ENCODE measurements at regions not wholly inside any gene's neighbourhood (a gene's known extent, or its start where the extent isn't known, plus 50 kb on each side); places are given as distances from the start of the nearest gene placed in this dataset.

- no peaks in the 10 kb centered on the region for H3K9me3 ChIP-seq (replicated peaks; ENCODE audit: control insufficient read depth, low read depth, low read length)
- no peaks in the 10 kb centered on the region for H3K36me3 ChIP-seq (ENCODE audit: control insufficient read depth, insufficient read depth, low read length)
- H3K27me3 ChIP-seq (ENCODE audit: control insufficient read depth, insufficient read depth, low read length): no peaks in the 10 kb centered on the region
- DNase-seq: no peak
- 83% methylated on average over 1 of the region's 1 CpG for WGBS (ENCODE audit: insufficient coverage)
- no peaks in the 10 kb centered on the region for H3K4me1 ChIP-seq (ENCODE audit: control insufficient read depth, insufficient read depth, low read length)
- no peak overlapping the region for H3K27ac ChIP-seq (ENCODE audit: low read length)
- no peak overlapping the region for H3K4me3 ChIP-seq (ENCODE audit: low read length)
Observed at GRCh38 chr18:64854112-64854511, 705.2 kb upstream of the LINC00305 start.

GRCh38 chr18:64852281-64852680, 703.4 kb upstream of the LINC00305 start:
- peak; percentile 63 for DNase-seq
- WGBS (ENCODE audit: insufficient coverage): 50% methylated on average over 3 of the region's 5 CpGs
- H3K4me1 ChIP-seq (ENCODE audit: control insufficient read depth, insufficient read depth, low read length): no peaks in the 10 kb centered on the region

GRCh38 chr18:64851726-64852125, 702.8 kb upstream of the LINC00305 start:
- Histone ChIP-seq H3K27ac (ENCODE audit: low read length) (no peak overlapping the region), H3K4me3 (ENCODE audit: low read length) (no peak overlapping the region), H3K36me3 (ENCODE audit: control insufficient read depth, insufficient read depth, low read length) (no peaks in the 10 kb centered on the region), H3K4me1 (ENCODE audit: control insufficient read depth, insufficient read depth, low read length) (no peaks in the 10 kb centered on the region), H3K9me3 (replicated peaks; ENCODE audit: control insufficient read depth, low read depth, low read length) (no peaks in the 10 kb centered on the region), H3K27me3 (ENCODE audit: control insufficient read depth, insufficient read depth, low read length) (no peaks in the 10 kb centered on the region)
- WGBS (ENCODE audit: insufficient coverage): 29% methylated on average over 4 of the region's 6 CpGs
- DNase-seq: peak; percentile 74

More at GRCh38 chr18:64852281-64852680, 703.4 kb upstream of the LINC00305 start:
- Histone ChIP-seq H3K27ac (ENCODE audit: low read length) (no peak overlapping the region), H3K4me3 (ENCODE audit: low read length) (no peak overlapping the region), H3K9me3 (replicated peaks; ENCODE audit: control insufficient read depth, low read depth, low read length) (no peaks in the 10 kb centered on the region), H3K27me3 (ENCODE audit: control insufficient read depth, insufficient read depth, low read length) (no peaks in the 10 kb centered on the region), H3K36me3 (ENCODE audit: control insufficient read depth, insufficient read depth, low read length) (no peaks in the 10 kb centered on the region)

- no peaks in the 10 kb centered on the region for H3K9me3 ChIP-seq (replicated peaks; ENCODE audit: control insufficient read depth, low read depth, low read length)
- H3K4me3 ChIP-seq (ENCODE audit: low read length): no peak overlapping the region
- H3K27ac ChIP-seq (ENCODE audit: low read length): no peak overlapping the region
- H3K27me3 ChIP-seq (ENCODE audit: control insufficient read depth, insufficient read depth, low read length): no peaks in the 10 kb centered on the region
- peak; percentile 66 for DNase-seq
- no peaks in the 10 kb centered on the region for H3K4me1 ChIP-seq (ENCODE audit: control insufficient read depth, insufficient read depth, low read length)
- H3K36me3 ChIP-seq (ENCODE audit: control insufficient read depth, insufficient read depth, low read length): no peaks in the 10 kb centered on the region
- WGBS (ENCODE audit: insufficient coverage): no CpG with 5 or more reads among the region's 1 CpG
Observed at GRCh38 chr18:64850791-64851190, 701.9 kb upstream of the LINC00305 start.

GRCh38 chr18:64840911-64841701, 692.2 kb upstream of the LINC00305 start:
- Histone ChIP-seq H3K36me3 (ENCODE audit: control insufficient read depth, insufficient read depth, low read length) (no peaks in the 10 kb centered on the region), H3K27me3 (ENCODE audit: control insufficient read depth, insufficient read depth, low read length) (no peaks in the 10 kb centered on the region), H3K27ac (ENCODE audit: low read length) (no peak overlapping the region), H3K9me3 (replicated peaks; ENCODE audit: control insufficient read depth, low read depth, low read length) (no peaks in the 10 kb centered on the region), H3K4me3 (ENCODE audit: low read length) (no peak overlapping the region), H3K4me1 (ENCODE audit: control insufficient read depth, insufficient read depth, low read length) (no peaks in the 10 kb centered on the region)
- no peak for DNase-seq
- no CpG with 5 or more reads among the region's 2 CpGs for WGBS (ENCODE audit: insufficient coverage)

GRCh38 chr18:64810354-64810753, 661.5 kb upstream of the LINC00305 start:
- no peak overlapping the region for H3K27ac ChIP-seq (ENCODE audit: low read length)
- H3K27me3 ChIP-seq (ENCODE audit: control insufficient read depth, insufficient read depth, low read length): no peaks in the 10 kb centered on the region
- no peak overlapping the region for H3K4me3 ChIP-seq (ENCODE audit: low read length)
- 80% methylated on average over 1 of the region's 3 CpGs for WGBS (ENCODE audit: insufficient coverage)
- H3K36me3 ChIP-seq (ENCODE audit: control insufficient read depth, insufficient read depth, low read length): no peaks in the 10 kb centered on the region
- no peaks in the 10 kb centered on the region for H3K4me1 ChIP-seq (ENCODE audit: control insufficient read depth, insufficient read depth, low read length)
- DNase-seq: no peak
- no peaks in the 10 kb centered on the region for H3K9me3 ChIP-seq (replicated peaks; ENCODE audit: control insufficient read depth, low read depth, low read length)

GRCh38 chr18:64809801-64810200, 660.9 kb upstream of the LINC00305 start:
- Histone ChIP-seq H3K27me3 (ENCODE audit: control insufficient read depth, insufficient read depth, low read length) (no peaks in the 10 kb centered on the region), H3K4me1 (ENCODE audit: control insufficient read depth, insufficient read depth, low read length) (no peaks in the 10 kb centered on the region), H3K9me3 (replicated peaks; ENCODE audit: control insufficient read depth, low read depth, low read length) (no peaks in the 10 kb centered on the region), H3K4me3 (ENCODE audit: low read length) (no peak overlapping the region), H3K27ac (ENCODE audit: low read length) (no peak overlapping the region), H3K36me3 (ENCODE audit: control insufficient read depth, insufficient read depth, low read length) (no peaks in the 10 kb centered on the region)
- DNase-seq: no peak
- WGBS (ENCODE audit: insufficient coverage): no CpG with 5 or more reads among the region's 5 CpGs

GRCh38 chr18:64807560-64807959, 658.7 kb upstream of the LINC00305 start:
- no peak overlapping the region for H3K27ac ChIP-seq (ENCODE audit: low read length)
- 77% methylated on average over 3 of the region's 5 CpGs for WGBS (ENCODE audit: insufficient coverage)
- no peaks in the 10 kb centered on the region for H3K4me1 ChIP-seq (ENCODE audit: control insufficient read depth, insufficient read depth, low read length)
- no peak for DNase-seq
- H3K36me3 ChIP-seq (ENCODE audit: control insufficient read depth, insufficient read depth, low read length): no peaks in the 10 kb centered on the region
- H3K9me3 ChIP-seq (replicated peaks; ENCODE audit: control insufficient read depth, low read depth, low read length): no peaks in the 10 kb centered on the region
- no peaks in the 10 kb centered on the region for H3K27me3 ChIP-seq (ENCODE audit: control insufficient read depth, insufficient read depth, low read length)
- no peak overlapping the region for H3K4me3 ChIP-seq (ENCODE audit: low read length)

GRCh38 chr18:64806691-64807090, 657.8 kb upstream of the LINC00305 start:
- Histone ChIP-seq H3K4me1 (ENCODE audit: control insufficient read depth, insufficient read depth, low read length) (no peaks in the 10 kb centered on the region), H3K4me3 (ENCODE audit: low read length) (no peak overlapping the region), H3K27ac (ENCODE audit: low read length) (no peak overlapping the region), H3K9me3 (replicated peaks; ENCODE audit: control insufficient read depth, low read depth, low read length) (no peaks in the 10 kb centered on the region), H3K27me3 (ENCODE audit: control insufficient read depth, insufficient read depth, low read length) (no peaks in the 10 kb centered on the region), H3K36me3 (ENCODE audit: control insufficient read depth, insufficient read depth, low read length) (no peaks in the 10 kb centered on the region)
- peak; percentile 45 for DNase-seq
- no CpG with 5 or more reads among the region's 5 CpGs for WGBS (ENCODE audit: insufficient coverage)

GRCh38 chr18:64806232-64806631, 657.3 kb upstream of the LINC00305 start:
- Histone ChIP-seq H3K27ac (ENCODE audit: low read length) (no peak overlapping the region), H3K4me3 (ENCODE audit: low read length) (no peak overlapping the region), H3K4me1 (ENCODE audit: control insufficient read depth, insufficient read depth, low read length) (no peaks in the 10 kb centered on the region), H3K9me3 (replicated peaks; ENCODE audit: control insufficient read depth, low read depth, low read length) (no peaks in the 10 kb centered on the region), H3K27me3 (ENCODE audit: control insufficient read depth, insufficient read depth, low read length) (no peaks in the 10 kb centered on the region), H3K36me3 (ENCODE audit: control insufficient read depth, insufficient read depth, low read length) (no peaks in the 10 kb centered on the region)
- no CpG with 5 or more reads among the region's 2 CpGs for WGBS (ENCODE audit: insufficient coverage)
- no peak for DNase-seq

GRCh38 chr18:64803471-64803870, 654.6 kb upstream of the LINC00305 start:
- no peak overlapping the region for H3K4me3 ChIP-seq (ENCODE audit: low read length)
- DNase-seq: no peak
- H3K36me3 ChIP-seq (ENCODE audit: control insufficient read depth, insufficient read depth, low read length): no peaks in the 10 kb centered on the region
- no peaks in the 10 kb centered on the region for H3K9me3 ChIP-seq (replicated peaks; ENCODE audit: control insufficient read depth, low read depth, low read length)
- no peak overlapping the region for H3K27ac ChIP-seq (ENCODE audit: low read length)
- H3K27me3 ChIP-seq (ENCODE audit: control insufficient read depth, insufficient read depth, low read length): no peaks in the 10 kb centered on the region
- no peaks in the 10 kb centered on the region for H3K4me1 ChIP-seq (ENCODE audit: control insufficient read depth, insufficient read depth, low read length)
- no CpG with 5 or more reads among the region's 1 CpG for WGBS (ENCODE audit: insufficient coverage)

Measured in muscle of leg (tissue), 3 donors.